Activated CD4-positive, alpha-beta T cell treated with anti-CD3 and anti-CD28 coated beads for 36 hours (primary cell): ENCODE measurements at regions not wholly inside any gene's neighbourhood (a gene's known extent, or its start where the extent isn't known, plus 50 kb on each side); places are given as distances from the start of the nearest gene placed in this dataset.
"Not testable (repeated sequence)": the region's sequence is repeated elsewhere in the genome, so short reads cannot be mapped to it uniquely, and the experiment has no call there.

Source experiments
- ATAC-seq: fragments of 200-7000 bp; cut with Tn5 transposase; one replicate; pipeline ENCODE4 v1.10.0; 2021; ENCODE audit warnings: mild to moderate bottlenecking, moderate library complexity
- CTCF ChIA-PET: fragments of 350-600 bp; sonication (Branson Sonifier 250); formaldehyde crosslinking; loops from one replicate; lab custom pipeline; 2021; ENCODE audit warnings: antibody characterized with exemption; lab: Charles Lee
- POLR2A ChIA-PET: fragments of 350-600 bp; sonication (Branson Sonifier 250); formaldehyde crosslinking; loops from one replicate; lab custom pipeline; 2021; ENCODE audit warnings: antibody characterized with exemption, inconsistent platforms; lab: Charles Lee
- DNase-seq: peaks from one replicate; pipeline ENCODE4 v3.0.0-alpha.2; 2020
- H3K27ac Mint-ChIP-seq: one replicate; pipeline ENCODE4 v1.8.0; 2021; ENCODE audit warnings: mixed read lengths
- H3K27me3 Mint-ChIP-seq: one replicate; pipeline ENCODE4 v1.8.0; 2021; ENCODE audit warnings: mixed read lengths
- H3K36me3 Mint-ChIP-seq: one replicate; pipeline ENCODE4 v1.8.0; 2021; ENCODE audit warnings: low read depth, mixed read lengths
- H3K4me1 Mint-ChIP-seq: one replicate; pipeline ENCODE4 v1.8.0; 2021; ENCODE audit warnings: mixed read lengths
- H3K4me3 Mint-ChIP-seq: one replicate; pipeline ENCODE4 v1.8.0; 2021; ENCODE audit warnings: mild to moderate bottlenecking, moderate library complexity, mixed read lengths
- H3K9me3 Mint-ChIP-seq: one replicate; pipeline ENCODE4 v1.8.0; 2021; ENCODE audit warnings: low read depth, mixed read lengths
- intact Hi-C, 2 experiments: fragments of 100-400 bp; cut with DNase I in 1 of 2; cut with micrococcal nuclease in 1 of 2; formaldehyde crosslinking; loops; one replicate each; pipeline versions ENCODE4 v1.14.2 to v1.15.1; 2022 to 2024; cut with DNase I, micrococcal nuclease

DNA sequence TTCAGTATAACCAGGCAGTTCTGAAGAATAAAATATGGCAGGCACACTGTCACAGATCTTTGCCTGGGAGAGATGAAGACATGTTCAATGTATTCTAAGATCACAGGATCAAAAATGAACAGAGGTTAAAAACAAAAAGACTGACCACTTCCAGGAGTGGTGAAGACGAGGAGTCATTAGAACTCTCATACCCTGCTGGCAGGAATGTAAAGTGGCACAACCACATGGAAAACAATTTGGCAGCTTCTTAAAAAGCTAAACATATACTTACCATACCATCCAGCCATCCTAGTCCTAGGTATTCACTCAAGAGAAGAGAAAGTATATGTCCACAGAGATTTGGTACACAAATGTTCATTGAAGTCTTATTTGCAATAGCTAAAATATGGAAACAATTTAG lies 406.3 kb downstream of the NPIPA8 start:
- ATAC-seq (no peak), DNase-seq (no peak)
- Mint-ChIP-seq H3K36me3 (no peaks in the 10 kb centered on the region), H3K27ac (no peak overlapping the region), H3K9me3 (no peaks in the 10 kb centered on the region), H3K4me3 (no peak overlapping the region), H3K27me3 (peaks cover 2% of the 10 kb centered on the region), H3K4me1 (no peaks in the 10 kb centered on the region)
- intact Hi-C loops, result no loop called here
- ChIA-PET CTCF (no interaction called here), POLR2A (interaction anchor here (0.7 kb wide), 1 partner anchor 796 kb away, joined by 3 read pairs; no protein-coding TSS in a partner anchor)

GRCh38 chr16:17926866-17927399 lies 409.6 kb downstream of the NPIPA8 start:
- ChIA-PET CTCF (interaction anchor here (0.6 kb wide), 1 partner anchor 229 kb away, joined by 3 read pairs; no protein-coding TSS in a partner anchor), POLR2A (no interaction called here)
- H3K27me3 Mint-ChIP-seq, result peaks cover 4% of the 10 kb centered on the region
- intact Hi-C loops, result no loop called here
- H3K4me3 Mint-ChIP-seq, result no peak overlapping the region
- no peaks in the 10 kb centered on the region for H3K36me3 Mint-ChIP-seq
- no peak overlapping the region for H3K27ac Mint-ChIP-seq
- ATAC-seq, result no peak
- no peak for DNase-seq
- no peaks in the 10 kb centered on the region for H3K9me3 Mint-ChIP-seq
- H3K4me1 Mint-ChIP-seq, result no peaks in the 10 kb centered on the region

- no peak for DNase-seq
- Mint-ChIP-seq H3K27ac (no peak overlapping the region), H3K9me3 (no peaks in the 10 kb centered on the region), H3K27me3 (peaks cover 7% of the 10 kb centered on the region), H3K36me3 (no peaks in the 10 kb centered on the region), H3K4me1 (no peaks in the 10 kb centered on the region), H3K4me3 (no peak overlapping the region)
- CTCF ChIA-PET, result interaction anchor here (0.6 kb wide), 1 partner anchor 228 kb away, joined by 3 read pairs; no protein-coding TSS in a partner anchor
- ATAC-seq, result no peak
- POLR2A ChIA-PET, result no interaction called here
- intact Hi-C loops, result no loop called here
Observed at GRCh38 chr16:17926461-17926860, 410.1 kb downstream of the NPIPA8 start.

GRCh38 chr16:17925761-17926160 lies 410.8 kb downstream of the NPIPA8 start:
- POLR2A ChIA-PET, result no interaction called here
- no peak for ATAC-seq
- Mint-ChIP-seq H3K4me1 (no peaks in the 10 kb centered on the region), H3K27me3 (peaks cover 8% of the 10 kb centered on the region), H3K27ac (no peak overlapping the region), H3K36me3 (no peaks in the 10 kb centered on the region), H3K9me3 (no peaks in the 10 kb centered on the region), H3K4me3 (no peak overlapping the region)
- CTCF ChIA-PET, result no interaction called here
- DNase-seq, result no peak
- intact Hi-C loops, result no loop called here

GRCh38 chr16:17921357-17921978 lies 415.1 kb downstream of the NPIPA8 start:
- DNase-seq (peak; percentile 77), ATAC-seq (peak; percentile 65)
- Mint-ChIP-seq H3K27me3 (peaks cover 14% of the 10 kb centered on the region), H3K27ac (no peak overlapping the region), H3K36me3 (no peaks in the 10 kb centered on the region), H3K4me1 (no peaks in the 10 kb centered on the region), H3K4me3 (no peak overlapping the region), H3K9me3 (no peaks in the 10 kb centered on the region)
- POLR2A ChIA-PET, result no interaction called here
- CTCF ChIA-PET, result interaction anchor here (0.7 to 0.9 kb wide), 3 partner anchors 15 to 124 kb away, joined by 3 to 4 read pairs (median 3); no protein-coding TSS in a partner anchor
- intact Hi-C loops, result no loop called here

DNA sequence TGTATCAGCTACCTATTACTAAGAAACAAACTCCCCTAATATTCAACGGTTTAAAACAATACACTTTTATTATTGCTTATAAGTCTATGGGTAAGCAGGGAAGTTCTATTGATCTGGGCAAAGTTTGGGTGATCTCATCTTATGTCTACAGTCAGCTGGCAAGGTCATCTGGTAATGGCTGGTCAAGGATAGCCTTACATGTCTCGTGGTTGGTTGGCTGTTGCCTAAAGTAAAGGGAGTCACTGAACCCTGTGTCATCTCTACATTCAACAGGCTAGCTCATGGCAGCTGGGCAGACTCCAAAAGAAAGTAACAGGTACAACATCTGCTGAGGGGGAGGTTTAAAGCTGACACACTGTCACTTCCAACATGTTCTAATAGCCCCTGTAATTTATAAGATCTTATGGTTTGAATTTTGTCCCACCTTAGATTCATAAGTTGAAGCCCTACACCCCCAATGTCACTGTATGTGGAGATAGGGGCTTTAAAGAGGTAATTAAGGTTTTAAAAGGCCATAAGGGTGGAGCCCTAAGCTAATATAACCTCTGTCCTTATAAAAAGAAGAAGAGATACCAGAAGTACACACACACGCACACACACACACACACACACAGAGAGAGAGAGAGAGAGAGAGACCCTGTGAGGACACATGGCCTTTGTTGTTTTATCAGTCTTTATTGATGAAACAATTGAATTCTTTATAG lies 419.1 kb downstream of the NPIPA8 start:
- DNase-seq (no peak), ATAC-seq (no peak)
- H3K4me1 Mint-ChIP-seq, result no peaks in the 10 kb centered on the region
- ChIA-PET CTCF (no interaction called here), POLR2A (no interaction called here)
- intact Hi-C loops, result no loop called here
- H3K4me3 Mint-ChIP-seq, result no peak overlapping the region
- H3K36me3 Mint-ChIP-seq, result no peaks in the 10 kb centered on the region
- H3K27me3 Mint-ChIP-seq, result peaks cover 16% of the 10 kb centered on the region
- H3K27ac Mint-ChIP-seq, result no peak overlapping the region
- peaks cover 6% of the 10 kb centered on the region for H3K9me3 Mint-ChIP-seq

DNA sequence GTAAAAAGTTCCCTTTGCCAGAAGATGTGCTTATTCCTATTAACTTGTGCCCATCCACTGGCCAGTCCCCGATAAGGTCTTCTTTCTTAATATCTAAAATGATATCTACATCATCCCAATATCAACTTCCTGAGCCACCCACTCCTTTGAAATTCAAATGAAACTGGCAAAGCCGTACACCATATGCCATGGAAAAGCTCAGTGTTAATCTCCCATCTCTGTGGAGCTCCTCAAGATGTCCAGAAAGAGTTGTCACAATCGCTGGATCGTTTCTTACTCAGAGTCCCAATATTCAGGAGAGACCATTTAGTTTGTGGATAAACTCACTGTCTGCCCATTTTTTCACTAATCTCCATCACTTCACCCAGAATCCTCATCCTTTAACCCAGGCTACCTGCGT lies 420.7 kb downstream of the NPIPA8 start:
- Mint-ChIP-seq H3K9me3 (peaks cover 9% of the 10 kb centered on the region), H3K4me1 (no peaks in the 10 kb centered on the region), H3K36me3 (no peaks in the 10 kb centered on the region), H3K27me3 (peaks cover 12% of the 10 kb centered on the region), H3K4me3 (no peak overlapping the region), H3K27ac (no peak overlapping the region)
- CTCF ChIA-PET, result no interaction called here
- DNase-seq (no peak), ATAC-seq (no peak)
- POLR2A ChIA-PET, result no interaction called here
- intact Hi-C loops, result no loop called here

DNA sequence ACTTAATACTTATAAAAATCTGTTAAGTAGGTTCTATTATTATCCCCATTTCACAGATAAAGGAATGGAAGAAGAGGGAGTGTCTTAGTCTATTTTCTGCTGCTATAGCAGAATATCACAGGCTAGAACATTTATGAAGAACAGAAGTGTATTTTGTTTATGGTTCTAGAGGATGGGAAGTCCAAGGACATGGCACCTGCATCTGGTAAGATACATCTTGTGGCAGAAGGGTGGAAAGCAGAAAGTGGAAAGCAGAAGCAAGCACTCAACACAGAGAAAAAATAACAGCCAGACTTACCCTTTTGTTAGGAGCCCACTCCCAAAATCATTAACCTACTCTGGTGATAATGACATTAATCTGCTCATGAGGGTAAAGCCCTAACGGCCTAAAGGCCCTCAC lies 422.4 kb downstream of the NPIPA8 start:
- ATAC-seq, result no peak
- ChIA-PET POLR2A (no interaction called here), CTCF (no interaction called here)
- Mint-ChIP-seq H3K9me3 (peaks cover 9% of the 10 kb centered on the region), H3K4me3 (no peak overlapping the region), H3K36me3 (no peaks in the 10 kb centered on the region), H3K27me3 (peaks cover 8% of the 10 kb centered on the region), H3K4me1 (no peaks in the 10 kb centered on the region), H3K27ac (no peak overlapping the region)
- DNase-seq, result no peak
- intact Hi-C loops, result no loop called here

DNA sequence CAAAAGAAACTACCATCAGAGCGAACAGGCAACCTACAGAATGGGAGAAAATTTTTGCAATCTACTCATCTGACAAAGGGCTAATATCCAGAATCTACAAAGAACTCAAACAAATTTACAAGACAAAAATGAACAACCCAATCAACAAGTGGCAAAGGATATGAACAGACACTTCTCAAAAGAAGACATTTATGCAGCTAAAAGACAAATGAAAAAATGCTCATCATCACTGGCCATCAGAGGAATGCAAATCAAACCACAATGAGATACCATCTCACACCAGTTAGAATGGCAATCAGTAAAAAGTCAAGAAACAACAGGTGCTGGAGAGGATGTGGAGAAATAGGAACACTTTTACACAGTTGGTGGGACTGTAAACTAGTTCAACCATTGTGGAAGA lies 425.0 kb downstream of the NPIPA8 start:
- H3K27ac Mint-ChIP-seq, H3K4me3 Mint-ChIP-seq, H3K27me3 Mint-ChIP-seq, ATAC-seq, H3K4me1 Mint-ChIP-seq, POLR2A ChIA-PET, H3K36me3 Mint-ChIP-seq, intact Hi-C loops, CTCF ChIA-PET, DNase-seq: not testable (repeated sequence)
- peaks cover 10% of the 10 kb centered on the region for H3K9me3 Mint-ChIP-seq

DNA sequence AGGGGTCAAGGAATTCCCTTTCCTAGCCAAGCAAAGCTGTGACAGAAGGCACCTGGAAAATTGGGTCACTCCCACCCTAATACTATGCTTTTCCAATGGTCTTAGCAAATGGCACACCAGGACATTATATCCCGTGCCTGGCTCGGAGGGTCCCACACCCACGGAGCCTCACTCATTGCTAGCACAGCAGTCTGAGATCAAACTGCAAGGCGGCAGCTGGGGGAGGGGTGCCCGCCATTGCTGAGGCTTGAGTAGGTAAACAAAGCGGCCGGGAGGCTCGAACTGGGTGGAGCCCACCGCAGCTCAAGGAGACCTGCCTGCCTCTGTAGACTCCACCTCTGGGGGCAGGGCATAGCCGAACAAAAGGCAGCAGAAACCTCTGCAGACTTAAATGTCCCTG lies 429.9 kb downstream of the NPIPA8 start:
- H3K36me3 Mint-ChIP-seq, H3K27me3 Mint-ChIP-seq, ATAC-seq, H3K27ac Mint-ChIP-seq, CTCF ChIA-PET, POLR2A ChIA-PET, H3K4me3 Mint-ChIP-seq, DNase-seq, H3K4me1 Mint-ChIP-seq, intact Hi-C loops: not testable (repeated sequence)
- H3K9me3 Mint-ChIP-seq, result peaks cover 11% of the 10 kb centered on the region

GRCh38 chr16:17901309-17901708 lies 430.5 kb upstream of the XYLT1 start:
- Mint-ChIP-seq H3K4me1 (no peaks in the 10 kb centered on the region), H3K27ac (no peak overlapping the region), H3K4me3 (no peak overlapping the region), H3K27me3 (peaks cover 8% of the 10 kb centered on the region), H3K36me3 (peaks cover 2% of the 10 kb centered on the region), H3K9me3 (peaks cover 7% of the 10 kb centered on the region)
- ATAC-seq (no peak), DNase-seq (no peak)
- CTCF ChIA-PET, result no interaction called here
- intact Hi-C loops, result no loop called here
- POLR2A ChIA-PET, result no interaction called here

DNA sequence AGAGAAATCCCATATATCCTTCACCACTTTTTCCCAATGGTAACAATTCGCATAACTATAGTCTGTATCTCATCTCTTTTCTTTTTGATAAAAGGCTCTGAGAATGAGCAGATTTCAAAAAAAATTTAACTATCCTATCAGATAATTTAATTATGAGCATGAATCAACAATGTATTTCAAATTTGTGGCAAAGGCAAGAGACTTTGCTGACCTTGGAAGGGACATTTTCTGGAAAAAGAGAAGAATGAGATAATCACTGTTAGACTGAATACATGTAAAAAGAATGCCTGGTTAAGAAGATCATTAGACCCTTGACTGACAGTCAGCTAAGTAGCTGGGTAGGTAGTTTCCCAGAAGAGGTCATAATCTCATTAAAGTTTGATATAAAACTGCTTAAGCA lies 428.4 kb upstream of the XYLT1 start:
- Mint-ChIP-seq H3K4me1 (no peaks in the 10 kb centered on the region), H3K9me3 (no peaks in the 10 kb centered on the region), H3K27ac (no peak overlapping the region), H3K36me3 (no peaks in the 10 kb centered on the region), H3K4me3 (no peak overlapping the region), H3K27me3 (peaks cover 10% of the 10 kb centered on the region)
- DNase-seq (no peak), ATAC-seq (no peak)
- ChIA-PET POLR2A (no interaction called here), CTCF (no interaction called here)
- intact Hi-C loops, result no loop called here
